ENCODE measurements at regions not wholly inside any gene's neighbourhood (a gene's known extent, or its start where the extent isn't known, plus 50 kb on each side); places are given as distances from the start of the nearest gene placed in this dataset.
"Not testable (repeated sequence)": the region's sequence is repeated elsewhere in the genome, so short reads cannot be mapped to it uniquely, and the experiment has no call there.

- DNase-seq = no peak
Observed at GRCh38 chr2:34892766-34893165, 1293.7 kb upstream of the FAM98A start.

- no peak for DNase-seq
Observed at GRCh38 chr2:34892256-34892655, 1293.2 kb upstream of the FAM98A start.

GRCh38 chr2:34875091-34875745, 1276.1 kb upstream of the FAM98A start:
- DNase-seq = no peak

- no peak for DNase-seq
Observed at GRCh38 chr2:34853646-34854045, 1254.5 kb upstream of the FAM98A start.

GRCh38 chr2:34851804-34852203, 1252.7 kb upstream of the FAM98A start:
- no peak for DNase-seq

GRCh38 chr2:34849827-34850226, 1250.7 kb upstream of the FAM98A start:
- DNase-seq = no peak

GRCh38 chr2:34848691-34849090, 1249.6 kb upstream of the FAM98A start:
- DNase-seq = no peak

GRCh38 chr2:34848132-34848531, 1249.0 kb upstream of the FAM98A start:
- DNase-seq = no peak

GRCh38 chr2:34844629-34845028, 1245.5 kb upstream of the FAM98A start:
- no peak for DNase-seq

- no peak for DNase-seq
Observed at GRCh38 chr2:34838408-34838807, 1239.3 kb upstream of the FAM98A start.

GRCh38 chr2:34836361-34836760, 1237.3 kb upstream of the FAM98A start:
- no peak for DNase-seq

GRCh38 chr2:34831096-34831495, 1232.0 kb upstream of the FAM98A start:
- DNase-seq = no peak

- no peak for DNase-seq
Observed at GRCh38 chr2:34828481-34828880, 1229.4 kb upstream of the FAM98A start.

GRCh38 chr2:34827398-34827797, 1228.3 kb upstream of the FAM98A start:
- no peak for DNase-seq

- DNase-seq = no peak
Observed at GRCh38 chr2:34825686-34826085, 1226.6 kb upstream of the FAM98A start.

GRCh38 chr2:34822616-34823015, 1223.5 kb upstream of the FAM98A start:
- no peak for DNase-seq

- DNase-seq = no peak
Observed at GRCh38 chr2:34815052-34815741, 1216.1 kb upstream of the FAM98A start.

GRCh38 chr2:34810456-34810855, 1211.4 kb upstream of the FAM98A start:
- DNase-seq = no peak

GRCh38 chr2:34808426-34808825, 1209.3 kb upstream of the FAM98A start:
- no peak for DNase-seq

GRCh38 chr2:34806891-34807290, 1207.8 kb upstream of the FAM98A start:
- DNase-seq = no peak

- no peak for DNase-seq
Observed at GRCh38 chr2:34806396-34806795, 1207.3 kb upstream of the FAM98A start.

GRCh38 chr2:34799556-34799955, 1200.5 kb upstream of the FAM98A start:
- no peak for DNase-seq

GRCh38 chr2:34795586-34795985, 1196.5 kb upstream of the FAM98A start:
- not testable (repeated sequence) for DNase-seq

GRCh38 chr2:34789169-34789568, 1190.1 kb upstream of the FAM98A start:
- DNase-seq = no peak

GRCh38 chr2:34787341-34787740, 1188.2 kb upstream of the FAM98A start:
- no peak for DNase-seq

Measured in NCI-H1092 treated with DMSO at 0.1 percent for 48 hours (cell line).